CD14-positive monocyte (primary cell): ENCODE measurements at regions not wholly inside any gene's neighbourhood (a gene's known extent, or its start where the extent isn't known, plus 50 kb on each side); places are given as distances from the start of the nearest gene placed in this dataset.

Experiments
- DNase-seq, 3 donors: peaks; one replicate each; pipeline ENCODE4 v3.0.0-alpha.2; 2011 to 2022
- H2AFZ ChIP-seq: 2 replicates; pipeline ENCODE4 v1.6.0; 2012; ENCODE audit warnings: mild to moderate bottlenecking, low read depth, low read length, inconsistent platforms; ENCODE audit not compliant: insufficient read depth, poor library complexity, severe bottlenecking
- H3K27ac ChIP-seq, 2 donors: 1 replicate in 1 of 2; 2 replicates in 1 of 2; pipeline ENCODE4 v1.5.1; 2012 to 2013; ENCODE audit warnings: low read length in 2 of 2, control low read depth in 1 of 2, inconsistent platforms in 1 of 2, low read depth in 1 of 2, mild to moderate bottlenecking in 1 of 2
- H3K27me3 ChIP-seq, 2 donors: one replicate each; pipeline versions ENCODE4 v1.6.0 to v1.6.1; 2011 to 2013; ENCODE audit warnings: low read length in 2 of 2; ENCODE audit not compliant: control insufficient read depth in 2 of 2, insufficient read depth in 2 of 2
- H3K36me3 ChIP-seq, 2 donors: replicated peaks in 1 of 2; 1 replicate in 1 of 2; 2 replicates in 1 of 2; pipeline versions ENCODE4 v1.5.1 to v1.6.1; 2012 to 2013; ENCODE audit warnings: low read length in 2 of 2, control low read depth in 1 of 2, inconsistent platforms in 1 of 2, mild to moderate bottlenecking in 1 of 2; ENCODE audit not compliant: insufficient read depth in 2 of 2, control insufficient read depth in 1 of 2
- H3K4me1 ChIP-seq, 2 donors: 1 replicate in 1 of 2; 2 replicates in 1 of 2; pipeline versions ENCODE4 v1.5.1 to v1.6.1; 2012 to 2013; ENCODE audit warnings: low read length in 2 of 2, control low read depth in 1 of 2, inconsistent platforms in 1 of 2, mild to moderate bottlenecking in 1 of 2, moderate library complexity in 1 of 2; ENCODE audit not compliant: insufficient read depth in 2 of 2, control insufficient read depth in 1 of 2
- H3K4me2 ChIP-seq: replicated peaks from 2 replicates; pipeline ENCODE3; 2012; ENCODE audit warnings: low read length, moderate library complexity, mild to moderate bottlenecking; ENCODE audit not compliant: poor library complexity, severe bottlenecking; ENCODE audit errors: extremely low read depth
- H3K4me3 ChIP-seq, 3 experiments: fragments of 200-600 bp in 1 of 3; sonication (generic) in 1 of 3; replicated peaks in 1 of 3; 1 replicate in 2 of 3; 2 replicates in 1 of 3; pipeline ENCODE4 v1.5.1; 2011 to 2013; ENCODE audit warnings: low read length in 3 of 3, mild to moderate bottlenecking in 3 of 3, control low read depth in 2 of 3, low read depth in 2 of 3, inconsistent platforms in 1 of 3, moderate library complexity in 1 of 3
- H3K79me2 ChIP-seq: 2 replicates; pipeline ENCODE4 v1.6.0; 2012; ENCODE audit warnings: mild to moderate bottlenecking, control low read depth, inconsistent platforms, low read length, moderate library complexity; ENCODE audit not compliant: insufficient read depth
- H3K9ac ChIP-seq: 2 replicates; pipeline ENCODE4 v1.6.0; 2017; ENCODE audit warnings: low read length, mild to moderate bottlenecking; ENCODE audit not compliant: insufficient read depth, poor library complexity, severe bottlenecking
- H3K9me3 ChIP-seq, 2 donors: replicated peaks in 1 of 2; 1 replicate in 1 of 2; 2 replicates in 1 of 2; pipeline versions ENCODE4 v1.5.1 to v1.6.1; 2012 to 2013; ENCODE audit warnings: low read length in 2 of 2, control low read depth in 1 of 2; ENCODE audit not compliant: control insufficient read depth in 1 of 2, insufficient read depth in 1 of 2
- H4K20me1 ChIP-seq: 2 replicates; pipeline ENCODE4 v1.6.0; 2012; ENCODE audit warnings: mild to moderate bottlenecking, low read length, control low read depth, moderate library complexity; ENCODE audit not compliant: insufficient read depth
- H3K27ac Mint-ChIP-seq, 7 donors: one replicate each; pipeline ENCODE4 v1.8.0; 2020; ENCODE audit warnings: mild to moderate bottlenecking in 7 of 7, mixed read lengths in 7 of 7, moderate library complexity in 6 of 7, inconsistent platforms in 2 of 7
- H3K27me3 Mint-ChIP-seq, 3 donors: one replicate each; pipeline ENCODE4 v1.8.0; 2021 to 2022; ENCODE audit warnings: low read depth in 3 of 3, mild to moderate bottlenecking in 3 of 3, mixed read lengths in 3 of 3, moderate library complexity in 3 of 3, inconsistent platforms in 1 of 3
- H3K36me3 Mint-ChIP-seq, 2 donors: one replicate each; pipeline ENCODE4 v1.8.0; 2020; ENCODE audit warnings: mixed read lengths in 2 of 2, inconsistent platforms in 1 of 2, mild to moderate bottlenecking in 1 of 2
- H3K4me1 Mint-ChIP-seq: one replicate; pipeline ENCODE4 v1.8.0; 2020; ENCODE audit warnings: mild to moderate bottlenecking, mixed read lengths
- H3K4me3 Mint-ChIP-seq, 2 donors: one replicate each; pipeline ENCODE4 v1.8.0; 2020; ENCODE audit warnings: mild to moderate bottlenecking in 2 of 2, mixed read lengths in 2 of 2, moderate library complexity in 1 of 2
- H3K9me3 Mint-ChIP-seq, 7 donors: one replicate each; pipeline ENCODE4 v1.8.0; 2020 to 2022; ENCODE audit warnings: mixed read lengths in 7 of 7, mild to moderate bottlenecking in 6 of 7, moderate library complexity in 6 of 7, inconsistent platforms in 2 of 7
- CTCF ChIP-seq: fragments of 200-600 bp; IDR thresholded peaks from one replicate; pipeline ENCODE4 v1.8.0; 2022; ENCODE audit warnings: antibody characterized with exemption, mild to moderate bottlenecking
- WGBS: methylation state at CpG from one replicate; pipeline ENCODE4 v1.1.5; 2013; ENCODE audit warnings: missing lambda C conversion rate; ENCODE audit not compliant: insufficient coverage; 5-methylcytosine and 5-hydroxymethylcytosine counted together
- intact Hi-C, 2 donors: fragments of 100-400 bp; cut with micrococcal nuclease; formaldehyde crosslinking; loops; one replicate each; pipeline versions ENCODE4 v1.15.0 to v1.15.1; 2023

GRCh38 chr15:79610021-79610420, 177.9 kb downstream of the MINAR1 start:
- Mint-ChIP-seq H3K4me3 (no peak overlapping the region), H3K27me3 (peaks cover 1 to 3% (median 2%) of the 10 kb centered on the region in 3 donors), H3K36me3 (no peaks in the 10 kb centered on the region), H3K9me3 (peaks cover 0 to 5% (median 0%) of the 10 kb centered on the region in 7 donors), H3K27ac (no peak overlapping the region), H3K4me1 (no peaks in the 10 kb centered on the region)
- intact Hi-C loops = no loop called here
- Histone ChIP-seq H4K20me1 (no peaks in the 10 kb centered on the region), H3K9ac (no peak overlapping the region), H3K27ac (no peak overlapping the region), H3K4me1 (no peaks in the 10 kb centered on the region), H2AFZ (no peak overlapping the region), H3K27me3 (peaks cover 0 to 2% of the 10 kb centered on the region in 2 donors), H3K4me3 (no peak overlapping the region), H3K4me2 (no peak overlapping the region), H3K9me3 (no peaks in the 10 kb centered on the region), H3K36me3 (no peaks in the 10 kb centered on the region), H3K79me2 (no peaks in the 10 kb centered on the region)
- DNase-seq = no peak
- TF ChIP-seq CTCF = no peak
- WGBS = 100% methylated on average over 1 of the region's 3 CpGs

DNA sequence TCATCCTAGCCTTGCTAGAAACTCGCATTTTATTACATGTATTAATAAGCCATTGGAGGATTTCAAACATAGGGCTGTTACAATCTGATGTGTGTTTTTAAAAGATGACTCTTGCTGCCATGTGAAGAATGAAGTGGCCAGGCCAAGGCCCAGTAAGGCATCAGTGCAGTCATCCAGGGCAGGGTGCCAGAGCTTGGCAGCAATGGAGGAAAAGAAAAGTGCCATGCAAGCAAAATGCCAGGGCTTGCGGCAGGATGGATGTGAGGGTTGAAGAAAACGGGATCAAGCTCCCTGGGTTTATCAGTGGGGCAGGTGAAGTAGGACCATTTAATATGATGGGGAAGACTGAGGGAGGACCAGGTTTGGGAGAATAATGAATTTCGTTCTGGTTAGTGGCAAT, 183.6 kb downstream of the MINAR1 start:
- H3K9me3 ChIP-seq = no peaks in the 10 kb centered on the region
- no peaks in the 10 kb centered on the region for H3K4me1 ChIP-seq
- Mint-ChIP-seq H3K4me3 (no peak overlapping the region), H3K27me3 (peaks cover 0 to 3% (median 2%) of the 10 kb centered on the region in 3 donors), H3K9me3 (peaks cover 0 to 5% (median 0%) of the 10 kb centered on the region in 7 donors), H3K27ac (no peak overlapping the region), H3K4me1 (no peaks in the 10 kb centered on the region), H3K36me3 (no peaks in the 10 kb centered on the region)
- no peak overlapping the region for H3K9ac ChIP-seq
- no peaks in the 10 kb centered on the region for H4K20me1 ChIP-seq
- no peaks in the 10 kb centered on the region for H3K36me3 ChIP-seq
- DNase-seq = no peak
- H3K4me3 ChIP-seq = no peak overlapping the region
- H3K4me2 ChIP-seq = no peak overlapping the region
- intact Hi-C loops = no loop called here
- no peak for TF ChIP-seq CTCF
- no peak overlapping the region for H2AFZ ChIP-seq
- H3K79me2 ChIP-seq = no peaks in the 10 kb centered on the region
- WGBS = 90% methylated on average over 3 of the region's 4 CpGs
- peaks cover 0 to 2% of the 10 kb centered on the region in 2 donors for H3K27me3 ChIP-seq
- H3K27ac ChIP-seq = no peak overlapping the region
